ENCODE measurements at regions not wholly inside any gene's neighbourhood (a gene's known extent, or its start where the extent isn't known, plus 50 kb on each side); places are given as distances from the start of the nearest gene placed in this dataset.

GRCh38 chr2:173654896-173655265 is 300.2 kb downstream of the CDCA7 start:
- no peak overlapping the region for H2BK5ac ChIP-seq (ENCODE audit: insufficient read length, low read length)
- Mint-ChIP-seq H3K4me1 (peaks cover 18 to 22% of the 10 kb centered on the region in 2 experiments), H3K36me3 (ENCODE audit: insufficient read depth in 1 of 3, low read depth in 3 of 3) (0 out of 7 replicates have a peak, but pooled peaks cover 0 to 3% (median 0%) of the 10 kb centered on the region in 3 experiments), H3K9me3 (peaks cover 0 to 3% of the 10 kb centered on the region in 2 experiments; a peak in 2 of 5 replicates), H3K27me3 (ENCODE audit: low read depth) (no peaks in the 10 kb centered on the region), H3K4me3 (no peak overlapping the region), H3K27ac (no peak overlapping the region; a peak in 1 of 7 replicates)
- no peak overlapping the region for H2AFZ ChIP-seq (ENCODE audit: low read length)
- H3K23me2 ChIP-seq (ENCODE audit: insufficient read length, low read depth, low read length, poor library complexity, severe bottlenecking), result no peaks in the 10 kb centered on the region
- H3K27ac ChIP-seq (ENCODE audit: insufficient read length, low read depth, low read length), result no peak overlapping the region
- no peak overlapping the region for H4K8ac ChIP-seq (replicated peaks; ENCODE audit: insufficient read length, low read depth, low read length)
- no peak overlapping the region for H2BK120ac ChIP-seq (ENCODE audit: low read depth, low read length, poor library complexity, severe bottlenecking)
- no peak overlapping the region for H2AK5ac ChIP-seq (ENCODE audit: insufficient read length, low read length)
- no peak overlapping the region for H3K23ac ChIP-seq (ENCODE audit: insufficient read length, low read depth, low read length)
- no peak overlapping the region for H3T11ph ChIP-seq (ENCODE audit: low read length)
- H3K79me1 ChIP-seq (ENCODE audit: insufficient read depth, low read depth, low read length, poor library complexity, severe bottlenecking), result no peaks in the 10 kb centered on the region
- no peak overlapping the region for H3K18ac ChIP-seq (ENCODE audit: insufficient read length, low read depth, low read length)
- no peaks in the 10 kb centered on the region for H3K27me3 ChIP-seq (ENCODE audit: insufficient read depth, low read length)
- H3K4me2 ChIP-seq (ENCODE audit: insufficient read depth, insufficient read length, low read length), result no peak overlapping the region
- no peak overlapping the region for H3K9ac ChIP-seq (ENCODE audit: extremely low read depth, insufficient read length, low read length)
- no peak overlapping the region for H4K91ac ChIP-seq (ENCODE audit: insufficient read length, low read depth, low read length)
- no peak for TF ChIP-seq CTCF (conservative IDR thresholded peaks at IDR 0.05)
- no peak for DNase-seq
- H3K56ac ChIP-seq (ENCODE audit: insufficient read length, low read depth, low read length), result no peak overlapping the region
- H2BK15ac ChIP-seq (ENCODE audit: low read depth, low read length), result no peak overlapping the region
- no peaks in the 10 kb centered on the region for H3K79me2 ChIP-seq (ENCODE audit: insufficient read depth, low read length)
- no peaks in the 10 kb centered on the region; the same call in 1 of the 2 replicates for H3K4me1 ChIP-seq (ENCODE audit: insufficient read depth, low read length)
- no peak overlapping the region for H3K4ac ChIP-seq (ENCODE audit: low read depth, low read length)
- no peaks in the 10 kb centered on the region for H3K9me3 ChIP-seq (ENCODE audit: control insufficient read depth, low read depth, low read length)
- no peak overlapping the region for H3K14ac ChIP-seq (ENCODE audit: insufficient read depth, low read length)
- no CpG with 5 or more reads among the region's 5 CpGs for WGBS (ENCODE audit: extremely low coverage, insufficient read length, low lambda C conversion rate)
- H2BK20ac ChIP-seq (ENCODE audit: low read depth, low read length, poor library complexity, severe bottlenecking), result no peak overlapping the region
- no peaks in the 10 kb centered on the region for H4K20me1 ChIP-seq (ENCODE audit: control insufficient read depth, insufficient read depth, insufficient read length)
- H2BK12ac ChIP-seq (ENCODE audit: insufficient read length, low read depth, low read length), result no peak overlapping the region
- H4K5ac ChIP-seq (ENCODE audit: insufficient read length, low read depth, low read length), result no peak overlapping the region
